ENCODE measurements at regions not wholly inside any gene's neighbourhood (a gene's known extent, or its start where the extent isn't known, plus 50 kb on each side); places are given as distances from the start of the nearest gene placed in this dataset.
"Not testable (repeated sequence)": the region's sequence is repeated elsewhere in the genome, so short reads cannot be mapped to it uniquely, and the experiment has no call there.

DNA sequence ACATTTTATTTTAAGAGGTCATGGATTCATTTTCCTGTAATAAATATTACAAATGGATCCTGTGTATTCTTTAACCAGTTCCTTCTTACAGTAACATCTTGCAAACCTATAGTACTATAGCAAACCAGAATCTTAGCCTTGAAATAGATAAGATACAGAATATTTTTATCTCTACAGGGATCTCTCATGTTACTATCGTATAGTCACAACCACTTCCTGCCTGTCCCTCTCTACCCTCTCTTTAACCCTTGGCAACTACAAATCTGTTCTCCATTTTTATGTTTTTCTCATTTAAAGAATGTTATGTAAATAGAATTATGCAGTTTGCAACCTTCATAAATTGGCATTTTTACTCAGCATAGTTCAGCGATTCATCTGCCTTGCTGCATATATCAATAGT, 454.0 kb downstream of the DIRAS2 start:
- H3K4me3 ChIP-seq (ENCODE audit: control insufficient read depth, low read depth, low read length): no peak overlapping the region
- DNase-seq (ENCODE audit: low read depth): no peak
- TF ChIP-seq, protein P1, sequence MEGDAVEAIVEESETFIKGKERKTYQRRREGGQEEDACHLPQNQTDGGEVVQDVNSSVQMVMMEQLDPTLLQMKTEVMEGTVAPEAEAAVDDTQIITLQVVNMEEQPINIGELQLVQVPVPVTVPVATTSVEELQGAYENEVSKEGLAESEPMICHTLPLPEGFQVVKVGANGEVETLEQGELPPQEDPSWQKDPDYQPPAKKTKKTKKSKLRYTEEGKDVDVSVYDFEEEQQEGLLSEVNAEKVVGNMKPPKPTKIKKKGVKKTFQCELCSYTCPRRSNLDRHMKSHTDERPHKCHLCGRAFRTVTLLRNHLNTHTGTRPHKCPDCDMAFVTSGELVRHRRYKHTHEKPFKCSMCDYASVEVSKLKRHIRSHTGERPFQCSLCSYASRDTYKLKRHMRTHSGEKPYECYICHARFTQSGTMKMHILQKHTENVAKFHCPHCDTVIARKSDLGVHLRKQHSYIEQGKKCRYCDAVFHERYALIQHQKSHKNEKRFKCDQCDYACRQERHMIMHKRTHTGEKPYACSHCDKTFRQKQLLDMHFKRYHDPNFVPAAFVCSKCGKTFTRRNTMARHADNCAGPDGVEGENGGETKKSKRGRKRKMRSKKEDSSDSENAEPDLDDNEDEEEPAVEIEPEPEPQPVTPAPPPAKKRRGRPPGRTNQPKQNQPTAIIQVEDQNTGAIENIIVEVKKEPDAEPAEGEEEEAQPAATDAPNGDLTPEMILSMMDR (IDR thresholded peaks at IDR 0.05; ENCODE audit: control insufficient read depth, insufficient read depth, low read depth, low read length, missing control alignments): no peak

DNA sequence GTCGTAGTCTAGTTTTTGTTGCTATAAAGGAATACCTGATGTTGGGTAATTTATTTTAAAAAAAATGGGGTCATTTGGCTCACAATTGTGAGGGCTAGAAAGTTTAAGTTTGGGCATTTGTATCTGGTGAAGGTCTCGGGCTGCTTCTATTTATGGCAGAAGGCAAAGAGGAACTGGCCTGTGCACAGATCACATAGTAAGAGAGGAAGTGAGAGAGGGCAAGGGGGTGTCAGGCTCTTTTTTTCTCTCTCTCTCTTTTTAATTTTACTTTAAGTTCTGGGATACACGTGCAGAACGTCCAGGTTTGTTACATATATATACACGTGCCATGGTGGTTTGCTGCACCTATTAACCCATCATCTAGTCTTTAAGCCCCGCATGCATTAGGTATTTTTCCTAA, 453.3 kb downstream of the DIRAS2 start:
- DNase-seq (ENCODE audit: low read depth): no peak
- TF ChIP-seq, protein P1 (IDR thresholded peaks at IDR 0.05; ENCODE audit: control insufficient read depth, insufficient read depth, low read depth, low read length, missing control alignments): no peak
- no peak overlapping the region for H3K4me3 ChIP-seq (ENCODE audit: control insufficient read depth, low read depth, low read length)

DNA sequence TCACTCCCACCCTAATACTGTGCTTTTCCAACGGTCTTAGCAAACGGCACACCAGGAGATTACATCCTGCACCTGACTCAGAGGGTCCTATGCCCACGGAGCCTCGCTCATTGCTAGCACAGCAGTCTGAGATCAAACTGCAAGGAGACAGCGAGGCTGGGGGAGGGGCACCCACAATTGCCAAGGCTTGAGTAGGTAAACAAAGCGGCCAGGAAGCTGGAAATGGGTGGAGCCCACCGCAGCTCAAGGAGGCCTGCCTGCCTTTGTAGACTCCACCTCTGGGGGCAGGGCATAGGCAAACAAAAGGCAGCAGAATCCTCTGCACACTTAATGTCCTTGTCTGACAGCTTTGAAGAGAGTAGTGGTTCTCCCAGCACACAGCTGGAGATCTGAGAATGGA, 450.2 kb downstream of the DIRAS2 start:
- DNase-seq (ENCODE audit: low read depth); H3K4me3 ChIP-seq (ENCODE audit: control insufficient read depth, low read depth, low read length): not testable (repeated sequence)

DNA sequence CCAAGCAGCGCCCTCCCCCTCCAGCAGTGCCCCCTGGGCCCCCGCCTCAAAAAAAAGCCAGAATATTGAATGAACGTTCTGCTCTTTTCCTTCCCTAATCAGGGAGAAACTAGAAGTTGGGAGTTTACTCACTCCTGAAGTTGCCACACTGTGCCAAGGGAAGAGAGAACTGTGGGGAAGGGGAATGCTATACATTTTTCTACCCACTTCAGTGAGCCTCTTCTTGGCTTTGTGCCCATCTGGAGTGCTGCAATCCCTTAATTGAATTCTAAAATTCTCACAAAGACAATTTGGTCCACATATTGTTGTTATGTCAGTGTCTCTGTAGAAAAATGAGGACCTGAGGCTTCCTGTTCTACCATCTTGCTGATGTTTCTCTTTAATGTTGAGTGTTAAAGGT, 443.7 kb downstream of the DIRAS2 start:
- H3K4me3 ChIP-seq (ENCODE audit: control insufficient read depth, low read depth, low read length): no peak overlapping the region
- TF ChIP-seq, protein P1 (IDR thresholded peaks at IDR 0.05; ENCODE audit: control insufficient read depth, insufficient read depth, low read depth, low read length, missing control alignments): no peak
- DNase-seq (ENCODE audit: low read depth): no peak

DNA sequence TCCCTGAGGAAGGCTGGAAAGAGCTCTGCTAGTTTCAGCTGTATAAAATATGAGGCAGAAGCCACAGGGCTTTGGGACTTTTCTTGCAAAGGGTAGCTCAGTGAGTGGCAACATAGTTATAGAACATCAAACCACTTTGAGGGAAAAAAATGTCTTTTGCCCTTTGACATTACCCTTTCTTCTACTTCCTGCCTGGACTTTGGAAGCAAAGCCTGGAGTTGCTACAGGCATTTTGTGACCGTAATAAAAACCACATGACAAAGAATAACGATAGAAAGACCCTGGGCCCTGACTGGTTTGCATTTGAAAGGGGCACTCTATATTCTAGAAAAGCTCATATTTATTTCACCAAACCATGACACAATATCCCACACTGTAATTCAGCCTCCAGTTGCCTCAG, 440.9 kb downstream of the DIRAS2 start:
- no peak for DNase-seq (ENCODE audit: low read depth)
- H3K4me3 ChIP-seq (ENCODE audit: control insufficient read depth, low read depth, low read length): no peak overlapping the region
- TF ChIP-seq, protein P1 (IDR thresholded peaks at IDR 0.05; ENCODE audit: control insufficient read depth, insufficient read depth, low read depth, low read length, missing control alignments): no peak

DNA sequence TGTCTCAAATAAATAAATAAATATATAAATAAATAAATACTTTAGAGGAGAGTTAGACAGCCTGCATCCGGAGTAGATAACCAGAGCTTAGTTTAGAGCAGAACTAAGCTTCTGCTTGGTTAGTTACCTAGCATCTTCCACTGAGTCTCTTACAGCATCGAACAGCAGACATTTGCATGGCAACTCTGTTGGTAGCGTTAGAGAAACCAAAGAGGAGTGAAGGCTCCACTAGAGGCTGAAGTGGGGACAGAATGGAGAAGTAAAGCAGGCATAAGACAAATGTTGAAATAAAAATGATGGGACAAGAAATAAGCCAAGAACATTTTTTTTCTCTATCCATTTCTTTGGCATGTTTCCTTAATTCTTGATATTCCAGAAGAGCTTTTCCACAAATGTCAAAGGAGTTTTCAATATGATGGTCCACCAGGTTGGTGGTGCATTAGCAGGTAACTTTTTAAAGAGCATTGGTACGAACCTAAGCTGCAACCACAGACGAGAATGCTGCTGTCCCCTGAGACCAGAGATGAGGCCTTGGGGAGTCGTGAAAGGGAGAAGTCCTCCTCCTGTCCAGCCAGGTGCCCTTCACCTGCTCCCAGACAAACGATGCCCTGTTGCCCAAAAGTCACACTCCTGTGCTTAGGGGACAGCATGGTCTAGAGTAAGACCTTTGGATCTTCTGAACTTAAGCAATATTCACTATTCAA, 438.3 kb downstream of the DIRAS2 start:
- DNase-seq (ENCODE audit: low read depth): no peak
- TF ChIP-seq, protein P1 (IDR thresholded peaks at IDR 0.05; ENCODE audit: control insufficient read depth, insufficient read depth, low read depth, low read length, missing control alignments): no peak
- H3K4me3 ChIP-seq (ENCODE audit: control insufficient read depth, low read depth, low read length): no peak overlapping the region

DNA sequence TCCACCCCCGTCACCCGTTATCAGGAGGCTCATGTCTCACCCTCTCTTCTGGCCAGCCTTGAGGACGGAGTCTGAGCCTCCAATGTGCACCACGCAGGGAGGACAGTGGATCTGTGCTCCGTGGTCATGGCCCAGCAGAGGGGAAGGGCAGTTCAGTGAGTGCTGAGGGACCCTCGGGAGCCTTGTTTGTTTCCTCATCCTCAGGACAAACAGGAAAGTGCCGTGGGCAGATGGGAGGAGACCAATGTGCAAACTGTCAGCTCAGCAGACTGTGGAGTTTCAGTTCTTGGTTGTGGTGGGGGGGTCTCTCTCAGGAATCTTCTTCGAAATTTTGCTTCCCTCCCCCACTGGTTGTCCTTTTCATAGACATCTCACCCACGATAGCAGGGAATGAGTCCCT, 429.6 kb downstream of the DIRAS2 start:
- H3K4me3 ChIP-seq (ENCODE audit: control insufficient read depth, low read depth, low read length); DNase-seq (ENCODE audit: low read depth): not testable (repeated sequence)

DNA sequence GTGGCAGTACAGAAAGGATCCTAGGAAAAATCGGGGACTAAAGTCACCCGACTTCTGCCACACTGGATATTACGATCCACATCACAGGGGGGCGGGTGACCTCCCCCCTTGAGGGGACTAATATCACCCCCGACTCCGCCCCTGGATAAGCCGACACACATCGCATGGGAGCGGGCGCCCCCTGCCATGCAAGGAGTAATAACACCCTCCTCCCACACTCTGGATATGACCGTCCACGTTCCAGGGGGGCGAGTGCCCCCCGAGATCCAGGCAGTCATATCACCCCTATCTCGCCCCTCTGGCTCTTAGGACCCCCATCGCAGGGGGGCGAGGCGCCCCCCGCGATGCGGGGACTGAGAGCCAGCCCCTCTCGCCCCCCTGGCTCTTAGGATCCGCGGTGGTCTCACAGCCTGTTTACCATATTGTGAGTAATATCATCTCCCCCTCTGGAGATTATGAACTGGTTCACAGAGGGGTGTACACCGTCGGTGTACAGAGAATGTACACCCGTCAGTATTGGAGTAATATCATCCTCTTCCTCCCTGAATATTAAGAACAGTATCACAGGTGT, 423.0 kb downstream of the DIRAS2 start:
- DNase-seq (ENCODE audit: low read depth): no peak
- TF ChIP-seq, protein P1 (IDR thresholded peaks at IDR 0.05; ENCODE audit: control insufficient read depth, insufficient read depth, low read depth, low read length, missing control alignments): no peak
- H3K4me3 ChIP-seq (ENCODE audit: control insufficient read depth, low read depth, low read length): no peak overlapping the region

DNA sequence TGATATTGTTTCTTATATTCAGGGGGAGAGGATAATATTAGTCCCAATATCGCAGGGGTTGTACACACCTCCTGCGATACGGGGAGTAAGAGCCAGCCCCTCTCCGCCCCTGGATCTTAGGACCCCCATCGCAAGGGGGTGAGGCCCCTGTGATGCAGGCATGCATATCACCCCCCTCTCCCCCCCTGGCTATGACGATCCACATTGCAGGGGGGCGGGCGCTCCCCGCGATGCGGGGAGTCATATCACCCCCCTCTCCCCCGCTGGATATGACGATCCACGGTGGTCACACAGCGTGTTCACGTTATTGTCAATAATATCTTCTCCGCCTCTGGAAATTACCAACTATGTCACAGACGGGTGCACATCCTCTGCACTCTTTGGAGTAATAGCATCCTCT, 420.7 kb downstream of the DIRAS2 start:
- not testable (repeated sequence) for H3K4me3 ChIP-seq (ENCODE audit: control insufficient read depth, low read depth, low read length); DNase-seq (ENCODE audit: low read depth)
